Naive thymus-derived CD4-positive, alpha-beta T cell (primary cell): ENCODE measurements at regions not wholly inside any gene's neighbourhood (a gene's known extent, or its start where the extent isn't known, plus 50 kb on each side); places are given as distances from the start of the nearest gene placed in this dataset.

Experiments used
- ATAC-seq: fragments of 150-1000 bp; cut with Tn5 transposase; 2 replicates; pipeline ENCODE4 v1.10.0; 2021; ENCODE audit warnings: mild to moderate bottlenecking, moderate library complexity
- CTCF ChIA-PET: fragments of 350-600 bp; sonication (Branson Sonifier 250); formaldehyde crosslinking; loops from one replicate; lab custom pipeline; 2021; ENCODE audit warnings: antibody characterized with exemption; lab: Charles Lee
- POLR2A ChIA-PET: fragments of 350-600 bp; sonication (Branson Sonifier 250); formaldehyde crosslinking; loops from one replicate; lab custom pipeline; 2021; ENCODE audit warnings: antibody characterized with exemption, inconsistent platforms; lab: Charles Lee
- DNase-seq, 9 donors: peaks; one replicate each; pipeline versions ENCODE4 v3.0.0 to v3.0.0-alpha.2; 2020 to 2022; ENCODE audit warnings: mixed read lengths in 1 of 9
- H3K27ac ChIP-seq: one replicate; pipeline ENCODE4 v1.7.0; 2013; ENCODE audit warnings: mild to moderate bottlenecking, low read depth, low read length, moderate library complexity
- H3K27me3 ChIP-seq, 2 donors: one replicate each; pipeline ENCODE4 v1.7.0; 2013; ENCODE audit warnings: low read length in 2 of 2, mild to moderate bottlenecking in 2 of 2, moderate library complexity in 2 of 2; ENCODE audit not compliant: control insufficient read depth in 2 of 2, insufficient read depth in 2 of 2
- H3K36me3 ChIP-seq, 3 experiments: 1 replicate in 2 of 3; 2 replicates in 1 of 3; pipeline ENCODE4 v1.7.0; 2013; ENCODE audit warnings: low read length in 3 of 3, mild to moderate bottlenecking in 3 of 3, moderate library complexity in 1 of 3; ENCODE audit not compliant: insufficient read depth in 3 of 3, control insufficient read depth in 2 of 3
- H3K4me1 ChIP-seq, 2 donors: one replicate each; pipeline ENCODE4 v1.7.0; 2013; ENCODE audit warnings: low read length in 2 of 2, mild to moderate bottlenecking in 2 of 2, moderate library complexity in 1 of 2; ENCODE audit not compliant: control insufficient read depth in 2 of 2, insufficient read depth in 2 of 2
- H3K4me3 ChIP-seq: 2 replicates; pipeline ENCODE4 v1.7.0; 2013; ENCODE audit warnings: mild to moderate bottlenecking, low read length
- H3K9me3 ChIP-seq, 3 experiments: 1 replicate in 2 of 3; 2 replicates in 1 of 3; pipeline ENCODE4 v1.7.0; 2013; ENCODE audit warnings: low read length in 3 of 3; ENCODE audit not compliant: control insufficient read depth in 2 of 3
- H3K27ac Mint-ChIP-seq, 9 donors: one replicate each; pipeline ENCODE4 v1.8.0; 2020 to 2022; ENCODE audit warnings: mixed read lengths in 9 of 9, mild to moderate bottlenecking in 8 of 9, moderate library complexity in 5 of 9, inconsistent platforms in 2 of 9
- H3K27me3 Mint-ChIP-seq, 5 donors: one replicate each; pipeline ENCODE4 v1.8.0; 2021 to 2022; ENCODE audit warnings: mixed read lengths in 5 of 5, mild to moderate bottlenecking in 1 of 5
- H3K36me3 Mint-ChIP-seq, 5 donors: one replicate each; pipeline ENCODE4 v1.8.0; 2020 to 2022; ENCODE audit warnings: mixed read lengths in 5 of 5, mild to moderate bottlenecking in 3 of 5, inconsistent platforms in 1 of 5
- H3K4me1 Mint-ChIP-seq, 7 donors: one replicate each; pipeline ENCODE4 v1.8.0; 2020 to 2022; ENCODE audit warnings: mixed read lengths in 7 of 7, mild to moderate bottlenecking in 3 of 7, inconsistent platforms in 1 of 7
- H3K4me3 Mint-ChIP-seq, 10 donors: one replicate each; pipeline ENCODE4 v1.8.0; 2020 to 2022; ENCODE audit warnings: mild to moderate bottlenecking in 10 of 10, mixed read lengths in 10 of 10, moderate library complexity in 6 of 10, inconsistent platforms in 2 of 10
- H3K9me3 Mint-ChIP-seq, 11 donors: one replicate each; pipeline ENCODE4 v1.8.0; 2020 to 2022; ENCODE audit warnings: mixed read lengths in 11 of 11, mild to moderate bottlenecking in 4 of 11, inconsistent platforms in 1 of 11, moderate library complexity in 1 of 11
- intact Hi-C, 2 donors: fragments of 100-400 bp; cut with micrococcal nuclease; formaldehyde crosslinking; loops; one replicate each; pipeline ENCODE4 v1.15.1; 2023

DNA sequence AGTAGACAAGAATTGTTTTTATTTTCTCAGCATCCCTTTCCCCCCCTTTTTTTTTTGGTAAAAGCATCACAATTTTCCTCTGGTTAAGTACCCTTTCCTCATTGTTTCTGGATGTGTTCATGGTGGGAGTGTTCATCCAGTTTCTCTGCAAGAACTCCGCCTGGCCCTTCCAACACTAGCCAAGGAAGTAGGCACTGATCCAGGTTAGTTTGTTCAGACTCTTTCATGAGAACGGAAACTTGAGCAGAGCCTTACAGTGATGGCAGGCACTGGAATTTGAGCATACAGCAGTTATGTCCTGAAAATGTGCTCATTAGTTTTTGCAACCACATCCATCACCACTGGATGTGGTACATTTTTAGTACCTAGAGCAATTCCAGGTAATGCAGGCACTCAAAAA, 336.1 kb upstream of the BOD1L1 start:
- Mint-ChIP-seq H3K4me3 (no peak overlapping the region), H3K9me3 (peaks cover 0 to 2% (median 0%) of the 10 kb centered on the region in 11 donors), H3K27ac (no peak overlapping the region), H3K4me1 (no peaks in the 10 kb centered on the region), H3K27me3 (peaks cover 0 to 18% (median 4%) of the 10 kb centered on the region in 5 donors), H3K36me3 (no peaks in the 10 kb centered on the region)
- Histone ChIP-seq H3K4me3 (no peak overlapping the region), H3K4me1 (no peaks in the 10 kb centered on the region), H3K27me3 (no peaks in the 10 kb centered on the region), H3K27ac (no peak overlapping the region), H3K9me3 (no peaks in the 10 kb centered on the region), H3K36me3 (no peaks in the 10 kb centered on the region)
- CTCF ChIA-PET, result no interaction called here
- intact Hi-C loops, result no loop called here
- POLR2A ChIA-PET, result no interaction called here
- no peak for DNase-seq
- no peak for ATAC-seq

DNA sequence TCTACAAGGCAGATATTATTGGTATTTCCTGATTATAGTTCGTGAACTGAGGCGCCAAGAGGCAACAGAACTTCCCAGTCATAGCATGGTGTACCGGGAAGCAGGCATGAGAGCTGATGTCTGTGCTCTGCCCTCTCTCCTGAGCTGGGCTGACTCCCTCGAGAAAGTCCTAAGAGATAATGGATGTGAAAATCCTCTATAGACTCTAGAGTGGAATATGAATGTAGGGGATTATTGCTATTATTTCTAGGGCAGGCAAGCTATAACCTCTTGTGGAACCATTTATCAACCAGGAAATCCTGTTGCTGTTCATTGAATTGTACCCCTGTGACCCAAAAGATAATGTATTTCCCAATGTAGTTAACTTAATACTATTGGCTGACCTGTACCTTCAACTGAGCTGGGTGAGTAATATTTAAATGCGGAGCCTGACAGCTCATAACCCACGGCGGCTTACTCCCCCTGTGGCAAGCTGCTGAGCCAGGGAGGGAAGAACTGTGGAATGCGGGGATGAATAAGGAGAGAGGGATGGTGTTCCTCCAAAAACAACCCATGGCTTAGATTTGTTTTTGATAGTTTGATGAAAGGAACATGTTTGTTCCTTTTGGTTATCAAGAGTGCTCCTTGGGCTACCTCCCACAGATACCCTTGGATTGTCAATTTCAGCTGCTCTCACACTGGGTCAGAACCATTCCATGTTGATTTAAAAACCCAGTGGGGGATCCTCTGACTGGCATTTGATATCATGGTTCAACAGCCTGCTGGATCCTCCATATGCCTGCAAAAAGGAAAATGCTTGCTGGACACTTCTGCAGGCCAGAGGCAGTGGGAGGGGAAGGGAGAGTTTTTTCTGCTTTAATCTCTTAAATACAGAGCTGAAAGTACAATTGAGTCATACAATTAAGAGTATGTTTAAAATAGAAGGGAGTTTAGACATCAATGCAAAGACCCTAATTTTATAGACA, 339.0 kb upstream of the BOD1L1 start:
- no peak for DNase-seq
- POLR2A ChIA-PET, result no interaction called here
- Histone ChIP-seq H3K4me3 (no peak overlapping the region), H3K27me3 (no peaks in the 10 kb centered on the region), H3K4me1 (no peaks in the 10 kb centered on the region), H3K27ac (no peak overlapping the region), H3K36me3 (no peaks in the 10 kb centered on the region), H3K9me3 (no peaks in the 10 kb centered on the region)
- intact Hi-C loops, result no loop called here
- Mint-ChIP-seq H3K4me3 (no peak overlapping the region), H3K27me3 (peaks cover 0 to 18% (median 4%) of the 10 kb centered on the region in 5 donors), H3K4me1 (no peaks in the 10 kb centered on the region), H3K27ac (no peak overlapping the region), H3K36me3 (no peaks in the 10 kb centered on the region), H3K9me3 (peaks cover 0 to 2% (median 0%) of the 10 kb centered on the region in 11 donors)
- CTCF ChIA-PET, result interaction anchor here (0.6 kb wide), 1 partner anchor 62 kb away, joined by 3 read pairs; no protein-coding TSS in a partner anchor
- no peak for ATAC-seq

DNA sequence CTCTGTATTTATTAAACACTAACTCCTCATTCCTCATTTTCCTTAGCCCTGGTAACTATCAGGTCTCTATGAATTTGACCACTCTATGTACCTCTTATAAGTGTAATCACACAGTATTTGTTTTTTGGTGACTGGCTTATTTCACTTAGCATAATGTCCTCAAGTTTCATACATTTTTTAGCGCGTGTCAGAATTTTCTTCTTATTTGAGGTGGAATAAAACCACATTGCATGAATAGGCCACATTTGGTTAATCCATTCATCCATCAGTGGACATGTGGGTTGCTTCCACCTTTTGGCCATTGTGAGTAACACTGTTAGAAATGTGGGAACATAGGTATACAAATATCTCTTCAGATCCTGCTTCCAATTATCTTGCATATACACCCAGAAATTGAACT, 341.2 kb upstream of the BOD1L1 start:
- no peak for ATAC-seq
- no peak overlapping the region for H3K27ac ChIP-seq
- H3K27me3 ChIP-seq, result no peaks in the 10 kb centered on the region
- POLR2A ChIA-PET, result no interaction called here
- no peak overlapping the region for H3K4me3 Mint-ChIP-seq
- CTCF ChIA-PET, result no interaction called here
- no peaks in the 10 kb centered on the region for H3K4me1 Mint-ChIP-seq
- no peaks in the 10 kb centered on the region for H3K36me3 ChIP-seq
- H3K9me3 ChIP-seq, result no peaks in the 10 kb centered on the region
- intact Hi-C loops, result no loop called here
- no peaks in the 10 kb centered on the region for H3K36me3 Mint-ChIP-seq
- H3K27ac Mint-ChIP-seq, result no peak overlapping the region
- no peak for DNase-seq
- no peaks in the 10 kb centered on the region for H3K4me1 ChIP-seq
- peaks cover 0 to 18% (median 4%) of the 10 kb centered on the region in 5 donors for H3K27me3 Mint-ChIP-seq
- peaks cover 0 to 2% (median 0%) of the 10 kb centered on the region in 11 donors for H3K9me3 Mint-ChIP-seq
- H3K4me3 ChIP-seq, result no peak overlapping the region

DNA sequence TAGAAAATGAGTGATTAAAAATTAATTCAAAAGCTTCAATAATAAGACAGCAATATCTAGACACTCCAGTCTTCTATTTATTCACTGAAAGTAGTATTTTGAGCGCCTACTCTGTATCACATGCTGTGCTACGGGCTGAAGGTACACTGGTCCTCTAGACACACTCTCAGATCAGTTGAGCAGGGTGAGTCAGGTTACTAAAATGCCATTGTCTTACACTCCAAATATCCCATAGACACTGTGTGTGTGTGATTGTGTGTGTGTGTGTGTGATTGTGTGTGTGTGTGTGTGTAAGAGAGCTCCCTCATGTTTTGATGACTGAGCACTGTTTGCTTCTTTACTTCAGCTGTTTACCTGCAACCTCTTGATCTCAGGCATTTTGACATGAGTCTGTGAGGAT, 342.8 kb upstream of the BOD1L1 start:
- H3K27ac ChIP-seq, result no peak overlapping the region
- no peak for DNase-seq
- CTCF ChIA-PET, result no interaction called here
- no peaks in the 10 kb centered on the region for H3K4me1 ChIP-seq
- no peak overlapping the region for H3K27ac Mint-ChIP-seq
- H3K27me3 Mint-ChIP-seq, result peaks cover 0 to 18% (median 0%) of the 10 kb centered on the region in 5 donors
- no peaks in the 10 kb centered on the region for H3K36me3 ChIP-seq
- no peaks in the 10 kb centered on the region for H3K27me3 ChIP-seq
- intact Hi-C loops, result loop anchor here in 1 of 2 donors (10.0 kb wide), 1 partner anchor 316 kb away; no protein-coding TSS in a partner anchor
- H3K4me3 Mint-ChIP-seq, result no peak overlapping the region
- no peak for ATAC-seq
- no peaks in the 10 kb centered on the region for H3K9me3 ChIP-seq
- H3K36me3 Mint-ChIP-seq, result no peaks in the 10 kb centered on the region
- no peaks in the 10 kb centered on the region for H3K9me3 Mint-ChIP-seq
- no peaks in the 10 kb centered on the region for H3K4me1 Mint-ChIP-seq
- no peak overlapping the region for H3K4me3 ChIP-seq
- POLR2A ChIA-PET, result no interaction called here

DNA sequence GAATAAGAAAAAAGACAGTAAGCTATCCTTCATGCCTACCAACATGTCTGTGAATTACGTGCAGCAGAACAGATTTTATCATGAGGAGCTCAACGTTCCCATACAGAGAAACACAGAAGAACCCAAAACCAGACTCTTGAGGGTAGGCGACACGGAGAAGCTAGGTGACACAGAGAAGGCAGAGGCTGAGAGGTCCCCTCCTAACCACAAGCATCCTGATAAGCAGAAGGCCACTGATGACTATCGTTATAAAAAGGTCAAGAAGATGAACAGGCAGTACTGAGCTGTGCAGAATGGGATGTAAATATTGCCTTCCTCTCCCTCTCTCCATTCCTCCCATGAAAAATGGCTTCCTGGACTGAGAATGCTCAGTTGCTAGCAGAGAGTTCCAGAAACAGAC, 350.2 kb upstream of the BOD1L1 start:
- Mint-ChIP-seq H3K27me3 (peaks cover 0 to 15% (median 3%) of the 10 kb centered on the region in 5 donors), H3K4me1 (peaks cover 0 to 9% (median 5%) of the 10 kb centered on the region in 7 donors), H3K4me3 (no peak overlapping the region), H3K36me3 (no peaks in the 10 kb centered on the region), H3K27ac (no peak overlapping the region), H3K9me3 (peaks cover 0 to 3% (median 0%) of the 10 kb centered on the region in 11 donors)
- no peak for DNase-seq
- no peaks in the 10 kb centered on the region for H3K36me3 ChIP-seq
- ATAC-seq, result peak; percentile 70
- H3K27me3 ChIP-seq, result no peaks in the 10 kb centered on the region
- intact Hi-C loops, result loop anchor here in 1 of 2 donors (10.0 kb wide), 1 partner anchor 323 kb away; no protein-coding TSS in a partner anchor
- H3K4me1 ChIP-seq, result no peaks in the 10 kb centered on the region
- H3K27ac ChIP-seq, result no peak overlapping the region
- ChIA-PET CTCF (no interaction called here), POLR2A (no interaction called here)
- H3K9me3 ChIP-seq, result no peaks in the 10 kb centered on the region
- no peak overlapping the region for H3K4me3 ChIP-seq

DNA sequence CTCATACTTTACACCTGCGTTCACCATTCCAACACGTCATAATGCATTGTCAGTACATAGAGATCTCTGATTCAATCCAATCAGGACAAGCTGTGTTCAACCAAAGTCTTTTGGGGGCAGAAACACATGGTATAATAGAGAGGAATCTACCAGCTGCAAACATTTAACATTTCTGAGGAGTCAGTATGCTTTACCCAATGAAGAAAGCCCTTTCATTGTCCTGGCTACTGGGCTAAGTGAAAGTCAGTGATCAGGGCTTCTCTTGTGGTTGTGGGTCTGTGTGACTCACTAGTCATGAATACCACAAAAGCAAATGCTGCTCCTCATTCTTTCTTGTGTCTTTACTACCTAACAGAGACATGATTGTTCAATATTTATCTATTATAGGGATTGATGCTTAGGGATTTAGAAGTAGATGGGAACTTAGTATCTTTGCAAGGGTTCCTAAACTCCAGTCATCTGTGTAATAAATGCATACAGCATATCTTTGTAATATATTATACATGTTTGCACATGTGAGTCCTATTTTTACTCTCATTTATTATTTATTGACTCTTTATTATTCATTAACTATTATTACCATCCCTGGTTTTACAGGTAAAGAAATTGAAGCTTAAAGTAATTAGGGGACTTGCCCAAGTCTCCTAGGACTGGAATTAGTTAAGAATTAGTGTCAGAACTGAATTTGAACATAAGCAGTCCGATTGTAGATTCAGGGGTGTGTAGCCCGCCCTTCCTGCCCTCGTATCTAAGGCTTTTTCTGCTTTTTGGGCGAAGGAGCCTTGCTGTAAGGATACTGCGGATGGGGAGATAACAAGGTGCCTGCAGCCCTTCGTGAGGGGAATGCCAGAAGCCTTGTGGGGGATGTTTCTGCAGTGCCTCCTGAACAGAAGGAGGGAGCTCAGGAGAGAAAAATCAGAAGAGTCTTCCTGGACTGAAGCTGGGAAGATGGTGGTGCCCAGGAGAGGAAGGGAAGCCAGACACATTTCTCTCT, 353.1 kb upstream of the BOD1L1 start:
- peak; percentile 40 for ATAC-seq
- no peaks in the 10 kb centered on the region for H3K9me3 ChIP-seq
- POLR2A ChIA-PET, result no interaction called here

More for the DNA sequence above, 353.1 kb upstream of the BOD1L1 start:
- Histone ChIP-seq H3K4me3 (no peak overlapping the region), H3K27ac (no peak overlapping the region), H3K36me3 (no peaks in the 10 kb centered on the region), H3K27me3 (no peaks in the 10 kb centered on the region), H3K4me1 (no peaks in the 10 kb centered on the region)
- no peaks in the 10 kb centered on the region for H3K36me3 Mint-ChIP-seq
- peaks cover 0 to 3% (median 0%) of the 10 kb centered on the region in 11 donors for H3K9me3 Mint-ChIP-seq
- H3K4me3 Mint-ChIP-seq, result peak overlapping the region in 1 of 10 donors; percentile 27
- intact Hi-C loops, result no loop called here
- H3K27me3 Mint-ChIP-seq, result peaks cover 0 to 15% (median 3%) of the 10 kb centered on the region in 5 donors
- H3K27ac Mint-ChIP-seq, result no peak overlapping the region
- no peak for DNase-seq
- CTCF ChIA-PET, result no interaction called here
- H3K4me1 Mint-ChIP-seq, result peaks cover 0 to 10% (median 6%) of the 10 kb centered on the region in 7 donors
